ENCODE measurements at regions not wholly inside any gene's neighbourhood (a gene's known extent, or its start where the extent isn't known, plus 50 kb on each side); places are given as distances from the start of the nearest gene placed in this dataset.

GRCh38 chr11:70671083-70671482 is 272.8 kb downstream of the CTTN start:
- no peaks in the 10 kb centered on the region for H3K36me3 ChIP-seq
- H3F3A ChIP-seq (ENCODE audit: low read depth): no peaks in the 10 kb centered on the region
- Mint-ChIP-seq H3K27ac (peak overlapping the region; percentile 72), H3K9me3 (no peaks in the 10 kb centered on the region), H3K36me3 (no peaks in the 10 kb centered on the region), H3K4me1 (peaks cover 11% of the 10 kb centered on the region), H3K27me3 (ENCODE audit: insufficient read depth, low read depth) (peaks cover 2% of the 10 kb centered on the region), H3K4me3 (no peak overlapping the region)
- no peaks in the 10 kb centered on the region for H3K9me3 ChIP-seq (ENCODE audit: low read depth)
- H3K4me1 ChIP-seq: peaks cover 4% of the 10 kb centered on the region
- no peak overlapping the region for H2AFZ ChIP-seq (replicated peaks)
- no peaks in the 10 kb centered on the region for H4K20me1 ChIP-seq (ENCODE audit: low read depth)
- peak overlapping the region; percentile 9 for H3K4me2 ChIP-seq
- H3K4me3 ChIP-seq: no peak overlapping the region
- no peak overlapping the region for H3K9ac ChIP-seq
- no peaks in the 10 kb centered on the region for H3K27me3 ChIP-seq
- DNase-seq (ENCODE audit: low spot score): no peak
- no peak for TF ChIP-seq CTCF (IDR thresholded peaks at IDR 0.05)
- no peak for TF ChIP-seq EZH2phosphoT487 (IDR thresholded peaks at IDR 0.05)
- TF ChIP-seq EZH2 (IDR thresholded peaks at IDR 0.05): no peak
- H3K79me2 ChIP-seq (ENCODE audit: low read depth): no peaks in the 10 kb centered on the region
- no peak overlapping the region for H3K27ac ChIP-seq

GRCh38 chr11:70671611-70672010 is 273.3 kb downstream of the CTTN start:
- H3K9me3 ChIP-seq (ENCODE audit: low read depth): no peaks in the 10 kb centered on the region

GRCh38 chr11:70672991-70673653 is 274.8 kb downstream of the CTTN start:
- Histone ChIP-seq H3K4me1 (peaks cover 4% of the 10 kb centered on the region), H3F3A (ENCODE audit: low read depth) (no peaks in the 10 kb centered on the region), H3K9me3 (ENCODE audit: low read depth) (no peaks in the 10 kb centered on the region), H3K4me2 (no peak overlapping the region), H3K27ac (no peak overlapping the region), H2AFZ (replicated peaks) (no peak overlapping the region), H3K4me3 (no peak overlapping the region), H3K27me3 (no peaks in the 10 kb centered on the region), H3K9ac (no peak overlapping the region), H3K36me3 (no peaks in the 10 kb centered on the region), H3K79me2 (ENCODE audit: low read depth) (no peaks in the 10 kb centered on the region), H4K20me1 (ENCODE audit: low read depth) (no peaks in the 10 kb centered on the region)
- Mint-ChIP-seq H3K9me3 (no peaks in the 10 kb centered on the region), H3K27me3 (ENCODE audit: insufficient read depth, low read depth) (peaks cover 2% of the 10 kb centered on the region), H3K4me3 (no peak overlapping the region), H3K27ac (no peak overlapping the region), H3K4me1 (peaks cover 7% of the 10 kb centered on the region), H3K36me3 (no peaks in the 10 kb centered on the region)
- no peak for DNase-seq (ENCODE audit: low spot score)
- no peak for TF ChIP-seq CTCF (IDR thresholded peaks at IDR 0.05)
- TF ChIP-seq EZH2phosphoT487 (IDR thresholded peaks at IDR 0.05): no peak
- no peak for TF ChIP-seq EZH2 (IDR thresholded peaks at IDR 0.05)

More at GRCh38 chr11:70671611-70672010, 273.3 kb downstream of the CTTN start:
- Histone ChIP-seq H3F3A (ENCODE audit: low read depth) (no peaks in the 10 kb centered on the region), H3K79me2 (ENCODE audit: low read depth) (no peaks in the 10 kb centered on the region), H3K27me3 (no peaks in the 10 kb centered on the region), H3K27ac (no peak overlapping the region), H3K4me2 (peak overlapping the region; percentile 9), H4K20me1 (ENCODE audit: low read depth) (no peaks in the 10 kb centered on the region), H3K4me1 (peaks cover 4% of the 10 kb centered on the region), H2AFZ (replicated peaks) (no peak overlapping the region), H3K4me3 (no peak overlapping the region), H3K9ac (no peak overlapping the region), H3K36me3 (no peaks in the 10 kb centered on the region)
- Mint-ChIP-seq H3K4me3 (no peak overlapping the region), H3K4me1 (peaks cover 11% of the 10 kb centered on the region), H3K27ac (no peak overlapping the region), H3K27me3 (ENCODE audit: insufficient read depth, low read depth) (peaks cover 2% of the 10 kb centered on the region), H3K36me3 (no peaks in the 10 kb centered on the region), H3K9me3 (no peaks in the 10 kb centered on the region)
- TF ChIP-seq EZH2 (IDR thresholded peaks at IDR 0.05) (no peak), CTCF (IDR thresholded peaks at IDR 0.05) (no peak), EZH2phosphoT487 (IDR thresholded peaks at IDR 0.05) (no peak)
- no peak for DNase-seq (ENCODE audit: low spot score)

Data from neural progenitor cell (in vitro differentiated cells).